ENCODE measurements at regions not wholly inside any gene's neighbourhood (a gene's known extent, or its start where the extent isn't known, plus 50 kb on each side); places are given as distances from the start of the nearest gene placed in this dataset.

- TF ChIP-seq EGR1 (IDR thresholded peaks at IDR 0.05): no peak
- no peak for TF ChIP-seq CREB1 (IDR thresholded peaks at IDR 0.05; ENCODE audit: low read depth)
- TF ChIP-seq RAD21 (IDR thresholded peaks at IDR 0.05; ENCODE audit: low read depth): no peak
- no peak for TF ChIP-seq TAF1 (IDR thresholded peaks at IDR 0.05; ENCODE audit: low read depth)
- no peak for TF ChIP-seq TEAD4 (IDR thresholded peaks at IDR 0.05)
- TF ChIP-seq FOXM1 (IDR thresholded peaks at IDR 0.05; ENCODE audit: borderline replicate concordance, low read depth): no peak
Measured at GRCh38 chrX:94942603-94943002, 1268.6 kb downstream of the FAM133A start.

- TF ChIP-seq CEBPB (IDR thresholded peaks at IDR 0.05) (no peak), USF1 (IDR thresholded peaks at IDR 0.05) (no peak), EGR1 (IDR thresholded peaks at IDR 0.05) (no peak), FOXM1 (IDR thresholded peaks at IDR 0.05; ENCODE audit: borderline replicate concordance, low read depth) (no peak), TAF1 (IDR thresholded peaks at IDR 0.05; ENCODE audit: low read depth) (no peak), MAX (IDR thresholded peaks at IDR 0.05) (no peak), YY1 (IDR thresholded peaks at IDR 0.05; ENCODE audit: low read depth) (no peak), CREB1 (IDR thresholded peaks at IDR 0.05; ENCODE audit: low read depth) (no peak), EP300 (IDR thresholded peaks at IDR 0.05; ENCODE audit: borderline replicate concordance) (no peak)
- TF ChIP-seq, protein P1, sequence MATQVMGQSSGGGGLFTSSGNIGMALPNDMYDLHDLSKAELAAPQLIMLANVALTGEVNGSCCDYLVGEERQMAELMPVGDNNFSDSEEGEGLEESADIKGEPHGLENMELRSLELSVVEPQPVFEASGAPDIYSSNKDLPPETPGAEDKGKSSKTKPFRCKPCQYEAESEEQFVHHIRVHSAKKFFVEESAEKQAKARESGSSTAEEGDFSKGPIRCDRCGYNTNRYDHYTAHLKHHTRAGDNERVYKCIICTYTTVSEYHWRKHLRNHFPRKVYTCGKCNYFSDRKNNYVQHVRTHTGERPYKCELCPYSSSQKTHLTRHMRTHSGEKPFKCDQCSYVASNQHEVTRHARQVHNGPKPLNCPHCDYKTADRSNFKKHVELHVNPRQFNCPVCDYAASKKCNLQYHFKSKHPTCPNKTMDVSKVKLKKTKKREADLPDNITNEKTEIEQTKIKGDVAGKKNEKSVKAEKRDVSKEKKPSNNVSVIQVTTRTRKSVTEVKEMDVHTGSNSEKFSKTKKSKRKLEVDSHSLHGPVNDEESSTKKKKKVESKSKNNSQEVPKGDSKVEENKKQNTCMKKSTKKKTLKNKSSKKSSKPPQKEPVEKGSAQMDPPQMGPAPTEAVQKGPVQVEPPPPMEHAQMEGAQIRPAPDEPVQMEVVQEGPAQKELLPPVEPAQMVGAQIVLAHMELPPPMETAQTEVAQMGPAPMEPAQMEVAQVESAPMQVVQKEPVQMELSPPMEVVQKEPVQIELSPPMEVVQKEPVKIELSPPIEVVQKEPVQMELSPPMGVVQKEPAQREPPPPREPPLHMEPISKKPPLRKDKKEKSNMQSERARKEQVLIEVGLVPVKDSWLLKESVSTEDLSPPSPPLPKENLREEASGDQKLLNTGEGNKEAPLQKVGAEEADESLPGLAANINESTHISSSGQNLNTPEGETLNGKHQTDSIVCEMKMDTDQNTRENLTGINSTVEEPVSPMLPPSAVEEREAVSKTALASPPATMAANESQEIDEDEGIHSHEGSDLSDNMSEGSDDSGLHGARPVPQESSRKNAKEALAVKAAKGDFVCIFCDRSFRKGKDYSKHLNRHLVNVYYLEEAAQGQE (IDR thresholded peaks at IDR 0.05; ENCODE audit: low read depth): no peak
Measured at GRCh38 chrX:94961730-94962129, 1287.7 kb downstream of the FAM133A start.

GRCh38 chrX:94977562-94977961 is 1303.6 kb downstream of the FAM133A start:
- TF ChIP-seq NFIC (IDR thresholded peaks at IDR 0.05) (no peak), USF1 (IDR thresholded peaks at IDR 0.05) (no peak), TCF12 (IDR thresholded peaks at IDR 0.05; ENCODE audit: low read depth) (no peak), FOXM1 (IDR thresholded peaks at IDR 0.05; ENCODE audit: borderline replicate concordance, low read depth) (no peak), RAD21 (IDR thresholded peaks at IDR 0.05; ENCODE audit: low read depth) (no peak)
- TF ChIP-seq, protein P1 (IDR thresholded peaks at IDR 0.05; ENCODE audit: low read depth): no peak

- TF ChIP-seq USF1 (IDR thresholded peaks at IDR 0.05) (no peak), ZBTB7A (IDR thresholded peaks at IDR 0.05; ENCODE audit: low read depth) (no peak), TEAD4 (IDR thresholded peaks at IDR 0.05) (no peak), CEBPB (IDR thresholded peaks at IDR 0.05) (no peak), TAF1 (IDR thresholded peaks at IDR 0.05; ENCODE audit: low read depth) (no peak), YY1 (IDR thresholded peaks at IDR 0.05; ENCODE audit: low read depth) (no peak), TCF12 (IDR thresholded peaks at IDR 0.05; ENCODE audit: low read depth) (no peak), EP300 (IDR thresholded peaks at IDR 0.05; ENCODE audit: borderline replicate concordance) (no peak), CREB1 (IDR thresholded peaks at IDR 0.05; ENCODE audit: low read depth) (no peak)
Measured at GRCh38 chrX:94977986-94978385, 1304.0 kb downstream of the FAM133A start.
